Body of pancreas (tissue), 4 donors: ENCODE measurements at regions not wholly inside any gene's neighbourhood (a gene's known extent, or its start where the extent isn't known, plus 50 kb on each side); places are given as distances from the start of the nearest gene placed in this dataset.

ENCODE experiments used
- POLR2A ChIP-seq, 3 donors: fragments of 450-650 bp; IDR thresholded peaks; one replicate each; pipeline ENCODE4 v1.6.1; 2016; ENCODE audit warnings: antibody characterized with exemption in 3 of 3, mild to moderate bottlenecking in 2 of 3
- TF ChIP-seq, protein P1 (sequence below), 7 experiments: fragments of 450-650 bp in 4 of 7; fragments of 200-600 bp in 3 of 7; sonication (generic) in 3 of 7; IDR thresholded peaks; one replicate each; pipeline ENCODE4 v1.5.1; 2016 to 2019; ENCODE audit warnings: antibody characterized with exemption in 7 of 7

DNA sequence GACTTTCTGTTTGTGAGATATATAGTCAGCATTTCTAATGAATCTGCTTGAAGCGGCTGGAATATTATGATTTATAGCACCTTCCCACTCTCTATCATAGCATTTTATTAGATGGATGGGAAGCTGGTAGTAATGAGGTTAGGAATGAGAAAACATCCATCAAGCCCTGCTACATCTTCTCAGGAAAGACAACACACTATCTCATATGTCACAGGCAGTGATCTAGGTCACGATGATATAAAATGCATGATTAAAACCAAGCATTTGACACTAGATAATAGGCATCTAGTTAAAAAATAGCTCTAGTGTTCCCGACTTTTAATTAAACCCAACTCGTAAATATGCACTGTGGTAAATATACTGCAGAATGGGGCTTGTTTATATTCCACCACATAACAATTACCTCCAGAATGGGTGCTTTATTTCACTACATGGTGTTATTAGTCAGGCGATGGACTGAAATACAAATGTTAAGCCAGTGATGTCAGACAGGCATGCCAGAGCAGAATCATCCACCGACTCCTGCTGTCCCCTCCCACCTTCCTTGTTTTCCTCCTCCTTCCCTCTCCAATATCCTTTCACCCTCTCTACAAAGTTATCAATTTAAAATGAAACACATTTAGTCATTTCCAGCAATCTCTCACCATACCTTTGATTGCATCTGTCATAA, 286.8 kb downstream of the SPATA31D1 start:
- TF ChIP-seq, protein P1, sequence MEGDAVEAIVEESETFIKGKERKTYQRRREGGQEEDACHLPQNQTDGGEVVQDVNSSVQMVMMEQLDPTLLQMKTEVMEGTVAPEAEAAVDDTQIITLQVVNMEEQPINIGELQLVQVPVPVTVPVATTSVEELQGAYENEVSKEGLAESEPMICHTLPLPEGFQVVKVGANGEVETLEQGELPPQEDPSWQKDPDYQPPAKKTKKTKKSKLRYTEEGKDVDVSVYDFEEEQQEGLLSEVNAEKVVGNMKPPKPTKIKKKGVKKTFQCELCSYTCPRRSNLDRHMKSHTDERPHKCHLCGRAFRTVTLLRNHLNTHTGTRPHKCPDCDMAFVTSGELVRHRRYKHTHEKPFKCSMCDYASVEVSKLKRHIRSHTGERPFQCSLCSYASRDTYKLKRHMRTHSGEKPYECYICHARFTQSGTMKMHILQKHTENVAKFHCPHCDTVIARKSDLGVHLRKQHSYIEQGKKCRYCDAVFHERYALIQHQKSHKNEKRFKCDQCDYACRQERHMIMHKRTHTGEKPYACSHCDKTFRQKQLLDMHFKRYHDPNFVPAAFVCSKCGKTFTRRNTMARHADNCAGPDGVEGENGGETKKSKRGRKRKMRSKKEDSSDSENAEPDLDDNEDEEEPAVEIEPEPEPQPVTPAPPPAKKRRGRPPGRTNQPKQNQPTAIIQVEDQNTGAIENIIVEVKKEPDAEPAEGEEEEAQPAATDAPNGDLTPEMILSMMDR (IDR thresholded peaks at IDR 0.05) = no peak
- no peak for TF ChIP-seq POLR2A (IDR thresholded peaks at IDR 0.05)
